HL-60 (cell line): ENCODE measurements at regions not wholly inside any gene's neighbourhood (a gene's known extent, or its start where the extent isn't known, plus 50 kb on each side); places are given as distances from the start of the nearest gene placed in this dataset.

ENCODE experiments used
- DNase-seq, 2 experiments: peaks; one replicate each; pipeline ENCODE4 v3.0.0-alpha.2; 2010 to 2020; ENCODE audit warnings: low read depth in 1 of 2, low spot score in 1 of 2
- H3K27ac ChIP-seq: fragments of 250-450 bp; sonication (Bioruptor Pico); replicated peaks from 2 replicates; pipeline ENCODE4 v1.5.1; 2020; ENCODE audit warnings: mild to moderate bottlenecking, moderate library complexity
- H3K27me3 ChIP-seq: fragments of 250-450 bp; sonication (Bioruptor Pico); 2 replicates; pipeline ENCODE4 v1.5.1; 2021; ENCODE audit warnings: mild to moderate bottlenecking, moderate library complexity; ENCODE audit not compliant: insufficient read depth, poor library complexity, severe bottlenecking
- H3K4me3 ChIP-seq: replicated peaks from 2 replicates; pipeline ENCODE4 v1.5.1; 2011; ENCODE audit warnings: mild to moderate bottlenecking, control low read depth, low read length; ENCODE audit not compliant: insufficient read depth
- GABPA ChIP-seq: IDR thresholded peaks from 2 replicates; pipeline ENCODE4 v1.6.1; 2012; ENCODE audit warnings: low read depth
- POLR2AphosphoS5 ChIP-seq: IDR thresholded peaks from 2 replicates; pipeline ENCODE4 v1.6.1; 2012; ENCODE audit warnings: low read depth
- SPI1 ChIP-seq: IDR thresholded peaks from 2 replicates; pipeline ENCODE4 v1.6.1; 2012; ENCODE audit warnings: low read depth, mild to moderate bottlenecking, borderline replicate concordance
- TF ChIP-seq, protein P1 (sequence below): IDR thresholded peaks from one replicate; pipeline ENCODE4 v1.5.1; 2011; ENCODE audit warnings: low read length, control low read depth, inconsistent platforms; ENCODE audit not compliant: insufficient read depth
- TF ChIP-seq, protein P2 (sequence below): IDR thresholded peaks from 2 replicates; pipeline ENCODE4 v1.6.1; 2012; ENCODE audit warnings: low read depth; ENCODE audit not compliant: insufficient replicate concordance

DNA sequence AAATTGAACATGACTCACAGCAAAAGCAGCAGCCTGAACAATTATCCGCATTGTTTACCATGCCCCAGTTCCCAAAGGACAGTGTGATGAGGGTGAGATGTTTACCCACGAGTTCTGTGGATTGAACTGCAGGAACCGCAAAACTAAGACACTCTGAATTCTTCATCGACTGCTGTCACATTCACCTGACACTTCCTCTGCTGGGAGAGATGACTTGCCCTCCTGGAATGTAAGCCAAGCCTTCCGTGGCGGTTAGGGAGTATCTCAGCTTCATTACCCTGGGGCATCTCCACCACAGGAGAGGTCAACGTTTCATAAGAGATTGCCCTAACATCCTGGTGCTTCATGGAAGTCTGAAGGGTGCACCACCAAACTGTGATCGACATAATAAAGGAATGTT lies 374.6 kb upstream of the ADARB2 start:
- no peak for DNase-seq
- Histone ChIP-seq H3K4me3 (no peak overlapping the region), H3K27ac (no peak overlapping the region), H3K27me3 (no peaks in the 10 kb centered on the region)
- TF ChIP-seq GABPA, result no peak
- TF ChIP-seq, protein P1, sequence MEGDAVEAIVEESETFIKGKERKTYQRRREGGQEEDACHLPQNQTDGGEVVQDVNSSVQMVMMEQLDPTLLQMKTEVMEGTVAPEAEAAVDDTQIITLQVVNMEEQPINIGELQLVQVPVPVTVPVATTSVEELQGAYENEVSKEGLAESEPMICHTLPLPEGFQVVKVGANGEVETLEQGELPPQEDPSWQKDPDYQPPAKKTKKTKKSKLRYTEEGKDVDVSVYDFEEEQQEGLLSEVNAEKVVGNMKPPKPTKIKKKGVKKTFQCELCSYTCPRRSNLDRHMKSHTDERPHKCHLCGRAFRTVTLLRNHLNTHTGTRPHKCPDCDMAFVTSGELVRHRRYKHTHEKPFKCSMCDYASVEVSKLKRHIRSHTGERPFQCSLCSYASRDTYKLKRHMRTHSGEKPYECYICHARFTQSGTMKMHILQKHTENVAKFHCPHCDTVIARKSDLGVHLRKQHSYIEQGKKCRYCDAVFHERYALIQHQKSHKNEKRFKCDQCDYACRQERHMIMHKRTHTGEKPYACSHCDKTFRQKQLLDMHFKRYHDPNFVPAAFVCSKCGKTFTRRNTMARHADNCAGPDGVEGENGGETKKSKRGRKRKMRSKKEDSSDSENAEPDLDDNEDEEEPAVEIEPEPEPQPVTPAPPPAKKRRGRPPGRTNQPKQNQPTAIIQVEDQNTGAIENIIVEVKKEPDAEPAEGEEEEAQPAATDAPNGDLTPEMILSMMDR, result no peak
- TF ChIP-seq, protein P2, sequence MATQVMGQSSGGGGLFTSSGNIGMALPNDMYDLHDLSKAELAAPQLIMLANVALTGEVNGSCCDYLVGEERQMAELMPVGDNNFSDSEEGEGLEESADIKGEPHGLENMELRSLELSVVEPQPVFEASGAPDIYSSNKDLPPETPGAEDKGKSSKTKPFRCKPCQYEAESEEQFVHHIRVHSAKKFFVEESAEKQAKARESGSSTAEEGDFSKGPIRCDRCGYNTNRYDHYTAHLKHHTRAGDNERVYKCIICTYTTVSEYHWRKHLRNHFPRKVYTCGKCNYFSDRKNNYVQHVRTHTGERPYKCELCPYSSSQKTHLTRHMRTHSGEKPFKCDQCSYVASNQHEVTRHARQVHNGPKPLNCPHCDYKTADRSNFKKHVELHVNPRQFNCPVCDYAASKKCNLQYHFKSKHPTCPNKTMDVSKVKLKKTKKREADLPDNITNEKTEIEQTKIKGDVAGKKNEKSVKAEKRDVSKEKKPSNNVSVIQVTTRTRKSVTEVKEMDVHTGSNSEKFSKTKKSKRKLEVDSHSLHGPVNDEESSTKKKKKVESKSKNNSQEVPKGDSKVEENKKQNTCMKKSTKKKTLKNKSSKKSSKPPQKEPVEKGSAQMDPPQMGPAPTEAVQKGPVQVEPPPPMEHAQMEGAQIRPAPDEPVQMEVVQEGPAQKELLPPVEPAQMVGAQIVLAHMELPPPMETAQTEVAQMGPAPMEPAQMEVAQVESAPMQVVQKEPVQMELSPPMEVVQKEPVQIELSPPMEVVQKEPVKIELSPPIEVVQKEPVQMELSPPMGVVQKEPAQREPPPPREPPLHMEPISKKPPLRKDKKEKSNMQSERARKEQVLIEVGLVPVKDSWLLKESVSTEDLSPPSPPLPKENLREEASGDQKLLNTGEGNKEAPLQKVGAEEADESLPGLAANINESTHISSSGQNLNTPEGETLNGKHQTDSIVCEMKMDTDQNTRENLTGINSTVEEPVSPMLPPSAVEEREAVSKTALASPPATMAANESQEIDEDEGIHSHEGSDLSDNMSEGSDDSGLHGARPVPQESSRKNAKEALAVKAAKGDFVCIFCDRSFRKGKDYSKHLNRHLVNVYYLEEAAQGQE, result no peak
- no peak for TF ChIP-seq SPI1
- TF ChIP-seq POLR2AphosphoS5, result no peak

DNA sequence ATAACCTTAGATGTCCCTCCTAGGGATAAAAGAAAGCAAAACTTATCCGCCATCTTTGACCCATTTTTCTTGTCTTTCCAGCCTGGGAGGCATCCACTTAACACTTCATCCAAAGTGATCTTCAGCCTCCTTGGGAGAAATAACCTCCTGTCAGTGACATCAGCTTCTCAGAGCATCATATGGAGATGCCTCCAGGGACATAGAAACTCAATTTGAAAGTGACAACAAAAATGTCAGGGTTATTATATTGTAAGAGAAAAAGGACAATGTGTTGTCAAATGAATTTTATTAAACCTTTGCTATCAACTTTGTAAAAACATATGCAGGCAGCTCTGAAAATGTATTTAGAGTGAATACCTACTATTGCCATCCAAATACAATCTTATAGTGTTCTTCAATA lies 371.2 kb upstream of the ADARB2 start:
- DNase-seq, result no peak
- Histone ChIP-seq H3K27me3 (no peaks in the 10 kb centered on the region), H3K4me3 (no peak overlapping the region), H3K27ac (no peak overlapping the region)
- no peak for TF ChIP-seq POLR2AphosphoS5
- TF ChIP-seq, protein P2, result no peak
- TF ChIP-seq, protein P1, result no peak
- no peak for TF ChIP-seq GABPA
- no peak for TF ChIP-seq SPI1

DNA sequence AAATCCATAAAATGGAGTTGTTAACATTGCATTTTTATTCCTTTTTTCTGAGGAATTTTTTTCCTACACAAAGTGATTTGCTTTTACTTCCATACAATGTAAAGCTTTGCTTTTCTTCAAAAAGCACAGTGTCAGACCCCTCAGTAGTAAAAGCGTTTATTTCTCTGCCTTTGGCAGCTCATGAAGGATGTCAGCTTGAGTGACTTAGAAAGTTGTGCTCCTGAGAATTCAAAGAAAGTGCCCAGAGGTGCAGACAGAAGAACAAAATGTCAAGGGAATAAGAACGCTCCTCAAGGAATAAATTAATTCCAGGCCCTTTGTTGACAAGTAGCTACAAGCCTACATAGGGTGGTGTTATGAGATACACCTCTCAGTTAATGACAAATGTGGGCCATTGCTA lies 369.3 kb upstream of the ADARB2 start:
- DNase-seq, result no peak
- TF ChIP-seq SPI1 (no peak), GABPA (no peak)
- no peak overlapping the region for H3K4me3 ChIP-seq
- no peak overlapping the region for H3K27ac ChIP-seq
- no peaks in the 10 kb centered on the region for H3K27me3 ChIP-seq

DNA sequence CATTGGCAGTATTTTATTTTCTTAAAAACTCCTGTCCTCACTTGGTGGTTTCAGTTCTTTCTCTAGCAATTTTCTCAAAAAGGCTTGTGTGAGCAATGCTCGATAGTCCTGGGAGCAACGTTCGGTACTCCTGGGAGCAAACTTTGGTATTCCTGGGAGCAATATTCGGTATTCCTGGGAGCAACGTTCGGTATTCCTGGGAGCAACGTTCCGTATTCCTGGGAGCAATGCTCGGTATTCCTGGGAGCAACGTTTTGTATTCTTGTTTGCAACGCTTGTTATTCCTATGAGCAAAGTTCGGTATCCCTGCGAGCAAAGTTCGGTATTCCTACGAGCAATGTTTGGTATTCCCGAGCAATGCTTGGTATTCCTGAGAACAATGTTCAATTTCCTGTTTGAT lies 362.0 kb upstream of the ADARB2 start:
- TF ChIP-seq, protein P2, result no peak
- TF ChIP-seq, protein P1, result no peak
- TF ChIP-seq GABPA, result no peak
- no peak for TF ChIP-seq SPI1
- no peak for TF ChIP-seq POLR2AphosphoS5
- no peaks in the 10 kb centered on the region for H3K27me3 ChIP-seq
- no peak overlapping the region for H3K4me3 ChIP-seq
- no peak overlapping the region for H3K27ac ChIP-seq
- no peak for DNase-seq
